ENCODE measurements at regions not wholly inside any gene's neighbourhood (a gene's known extent, or its start where the extent isn't known, plus 50 kb on each side); places are given as distances from the start of the nearest gene placed in this dataset.

DNA sequence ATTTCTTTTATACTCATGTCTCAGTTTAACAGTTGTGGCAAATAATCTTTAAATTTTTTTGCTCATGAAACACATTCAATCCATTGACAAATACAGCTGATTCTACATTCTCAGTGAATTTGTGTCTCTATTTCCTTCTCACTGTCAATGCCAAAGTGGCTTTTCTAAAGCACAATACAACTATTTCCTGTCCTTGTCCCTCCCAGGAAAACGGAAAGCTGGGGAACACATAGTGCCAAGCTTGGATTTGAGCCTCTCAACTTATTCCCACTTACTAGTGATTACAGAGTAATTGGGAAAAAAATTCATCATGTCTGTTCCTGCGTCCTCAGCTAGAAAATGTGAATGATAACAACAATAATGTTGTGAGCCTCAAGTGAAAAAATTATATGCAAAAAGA, 899.7 kb upstream of the CDH2 start:
- Histone ChIP-seq H3K4me1 (no peaks in the 10 kb centered on the region), H3K9me3 (no peaks in the 10 kb centered on the region), H3K27me3 (no peaks in the 10 kb centered on the region), H3K4me3 (no peak overlapping the region), H3K27ac (no peak overlapping the region), H3K36me3 (replicated peaks in 1 of 2; ENCODE audit: insufficient read depth in 1 of 2, low read depth in 2 of 2) (no peaks in the 10 kb centered on the region)
- no peak for ATAC-seq
- WGBS, 2 donors: 56 to 59% methylated on average over 2 of the region's 2 CpGs
- TF ChIP-seq, protein P1, sequence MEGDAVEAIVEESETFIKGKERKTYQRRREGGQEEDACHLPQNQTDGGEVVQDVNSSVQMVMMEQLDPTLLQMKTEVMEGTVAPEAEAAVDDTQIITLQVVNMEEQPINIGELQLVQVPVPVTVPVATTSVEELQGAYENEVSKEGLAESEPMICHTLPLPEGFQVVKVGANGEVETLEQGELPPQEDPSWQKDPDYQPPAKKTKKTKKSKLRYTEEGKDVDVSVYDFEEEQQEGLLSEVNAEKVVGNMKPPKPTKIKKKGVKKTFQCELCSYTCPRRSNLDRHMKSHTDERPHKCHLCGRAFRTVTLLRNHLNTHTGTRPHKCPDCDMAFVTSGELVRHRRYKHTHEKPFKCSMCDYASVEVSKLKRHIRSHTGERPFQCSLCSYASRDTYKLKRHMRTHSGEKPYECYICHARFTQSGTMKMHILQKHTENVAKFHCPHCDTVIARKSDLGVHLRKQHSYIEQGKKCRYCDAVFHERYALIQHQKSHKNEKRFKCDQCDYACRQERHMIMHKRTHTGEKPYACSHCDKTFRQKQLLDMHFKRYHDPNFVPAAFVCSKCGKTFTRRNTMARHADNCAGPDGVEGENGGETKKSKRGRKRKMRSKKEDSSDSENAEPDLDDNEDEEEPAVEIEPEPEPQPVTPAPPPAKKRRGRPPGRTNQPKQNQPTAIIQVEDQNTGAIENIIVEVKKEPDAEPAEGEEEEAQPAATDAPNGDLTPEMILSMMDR (IDR thresholded peaks at IDR 0.05): no peak
- TF ChIP-seq POLR2A (IDR thresholded peaks at IDR 0.05): no peak
- DNase-seq: no peak
- intact Hi-C loops (cut with DNase I): no loop called here

DNA sequence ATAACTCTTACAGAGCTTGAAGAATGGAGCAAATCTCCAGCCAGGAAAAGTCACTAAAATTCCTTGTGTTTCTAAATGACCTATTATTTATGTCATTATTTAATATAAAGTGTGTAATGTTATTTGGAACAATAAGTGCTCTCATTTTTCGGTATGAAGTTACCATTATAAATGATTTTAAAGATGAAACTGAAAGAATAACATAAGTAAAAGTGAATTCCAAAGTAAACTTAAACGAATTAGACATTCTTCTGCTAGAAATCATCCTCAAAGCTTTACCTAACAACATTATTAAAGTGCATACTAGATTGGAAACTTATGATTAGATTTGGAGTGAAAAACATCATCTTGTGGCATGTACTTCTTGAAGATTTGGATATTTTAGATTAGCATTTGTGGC, 897.2 kb upstream of the CDH2 start:
- Histone ChIP-seq H3K27ac (no peak overlapping the region), H3K27me3 (no peaks in the 10 kb centered on the region), H3K9me3 (no peaks in the 10 kb centered on the region), H3K4me1 (no peaks in the 10 kb centered on the region), H3K4me3 (no peak overlapping the region), H3K36me3 (replicated peaks in 1 of 2; ENCODE audit: insufficient read depth in 1 of 2, low read depth in 2 of 2) (no peaks in the 10 kb centered on the region)
- no peak for TF ChIP-seq POLR2A (IDR thresholded peaks at IDR 0.05)
- TF ChIP-seq, protein P1 (IDR thresholded peaks at IDR 0.05): no peak
- intact Hi-C loops (cut with DNase I): no loop called here
- no peak for ATAC-seq
- DNase-seq: no peak
- WGBS, 2 donors: 42 to 50% methylated on average over 2 of the region's 2 CpGs

DNA sequence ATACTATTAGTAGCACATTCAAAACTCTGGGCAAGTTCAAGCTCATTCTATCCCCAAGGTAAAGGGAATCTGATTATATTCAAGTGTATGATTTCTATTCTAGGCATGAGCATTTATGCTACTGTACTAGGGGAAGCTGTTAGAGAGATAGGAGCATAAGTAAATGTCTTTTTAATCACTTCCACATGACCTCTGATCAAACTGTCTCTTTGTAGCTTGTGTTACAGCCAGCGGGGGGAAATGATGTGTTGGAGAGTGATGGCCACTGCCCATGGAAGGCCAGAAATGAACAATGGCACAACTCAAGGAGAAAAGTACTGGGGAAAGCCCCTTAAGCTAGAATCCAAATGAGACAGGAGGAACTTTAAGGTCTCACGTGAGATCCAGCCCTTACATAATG, 894.9 kb upstream of the CDH2 start:
- ATAC-seq (no peak), DNase-seq (no peak)
- H3K36me3 ChIP-seq (replicated peaks in 1 of 2; ENCODE audit: insufficient read depth in 1 of 2, low read depth in 2 of 2): no peaks in the 10 kb centered on the region
- no peaks in the 10 kb centered on the region for H3K27me3 ChIP-seq
- TF ChIP-seq POLR2A (IDR thresholded peaks at IDR 0.05): no peak
- TF ChIP-seq, protein P1 (IDR thresholded peaks at IDR 0.05): no peak
- intact Hi-C loops (cut with DNase I): no loop called here
- H3K9me3 ChIP-seq: no peaks in the 10 kb centered on the region
- no peak overlapping the region for H3K4me3 ChIP-seq
- 51 to 53% methylated on average over 2 of the region's 2 CpGs for WGBS, 2 donors
- H3K27ac ChIP-seq: no peak overlapping the region
- H3K4me1 ChIP-seq: no peaks in the 10 kb centered on the region

DNA sequence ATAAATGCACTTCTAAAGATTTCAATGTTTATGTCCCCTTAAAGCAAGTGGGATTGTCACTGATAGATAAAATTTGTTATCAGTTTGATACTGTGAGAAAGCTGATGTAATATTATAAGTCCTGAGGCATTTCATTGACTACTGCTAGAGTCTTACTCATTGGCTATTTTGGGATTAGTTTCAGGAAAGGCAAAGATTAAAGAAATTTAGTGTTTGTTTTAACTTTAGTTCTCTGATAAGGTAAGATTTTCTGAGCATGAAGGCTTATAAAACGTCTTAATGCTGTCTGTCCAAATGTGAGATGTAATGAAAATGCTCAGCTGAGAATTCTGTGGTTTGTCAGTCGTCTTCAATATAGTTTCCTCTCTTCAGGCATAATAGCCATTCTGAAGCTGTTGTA, 886.4 kb upstream of the CDH2 start:
- Histone ChIP-seq H3K4me1 (no peaks in the 10 kb centered on the region), H3K36me3 (replicated peaks in 1 of 2; ENCODE audit: insufficient read depth in 1 of 2, low read depth in 2 of 2) (no peaks in the 10 kb centered on the region), H3K9me3 (no peaks in the 10 kb centered on the region), H3K4me3 (no peak overlapping the region), H3K27me3 (no peaks in the 10 kb centered on the region), H3K27ac (no peak overlapping the region)
- no peak for TF ChIP-seq POLR2A (IDR thresholded peaks at IDR 0.05)
- TF ChIP-seq, protein P1 (IDR thresholded peaks at IDR 0.05): no peak
- no peak for ATAC-seq
- 25 to 26% methylated on average over 2 of the region's 2 CpGs for WGBS, 2 donors
- intact Hi-C loops (cut with DNase I): no loop called here
- DNase-seq: no peak

DNA sequence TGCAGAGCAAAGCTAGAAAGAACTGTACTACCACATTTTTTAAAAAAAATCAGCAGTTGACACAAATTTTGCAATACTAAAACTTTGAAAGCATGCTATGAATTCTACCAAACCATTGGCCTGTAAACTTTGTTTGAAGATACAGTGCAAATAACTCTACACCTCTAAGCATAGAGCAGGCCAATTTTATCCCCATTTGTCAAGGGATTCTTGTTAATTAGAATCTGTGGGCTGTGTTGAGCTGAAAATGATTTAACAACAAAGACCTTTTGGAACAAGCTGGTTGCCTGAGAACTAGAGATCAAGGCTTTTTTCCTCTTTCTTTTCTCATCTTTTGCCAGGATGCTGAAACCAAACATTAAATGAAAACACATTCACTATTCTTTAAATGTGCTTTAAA, 886.0 kb upstream of the CDH2 start:
- Histone ChIP-seq H3K36me3 (replicated peaks in 1 of 2; ENCODE audit: insufficient read depth in 1 of 2, low read depth in 2 of 2) (no peaks in the 10 kb centered on the region), H3K4me3 (no peak overlapping the region), H3K4me1 (no peaks in the 10 kb centered on the region), H3K27me3 (no peaks in the 10 kb centered on the region), H3K9me3 (no peaks in the 10 kb centered on the region), H3K27ac (no peak overlapping the region)
- TF ChIP-seq, protein P1 (IDR thresholded peaks at IDR 0.05): no peak
- TF ChIP-seq POLR2A (IDR thresholded peaks at IDR 0.05): no peak
- DNase-seq (no peak), ATAC-seq (no peak)
- intact Hi-C loops (cut with DNase I): no loop called here

Measured in body of pancreas (tissue), 4 donors.